ENCODE measurements at regions not wholly inside any gene's neighbourhood (a gene's known extent, or its start where the extent isn't known, plus 50 kb on each side); places are given as distances from the start of the nearest gene placed in this dataset.

DNA sequence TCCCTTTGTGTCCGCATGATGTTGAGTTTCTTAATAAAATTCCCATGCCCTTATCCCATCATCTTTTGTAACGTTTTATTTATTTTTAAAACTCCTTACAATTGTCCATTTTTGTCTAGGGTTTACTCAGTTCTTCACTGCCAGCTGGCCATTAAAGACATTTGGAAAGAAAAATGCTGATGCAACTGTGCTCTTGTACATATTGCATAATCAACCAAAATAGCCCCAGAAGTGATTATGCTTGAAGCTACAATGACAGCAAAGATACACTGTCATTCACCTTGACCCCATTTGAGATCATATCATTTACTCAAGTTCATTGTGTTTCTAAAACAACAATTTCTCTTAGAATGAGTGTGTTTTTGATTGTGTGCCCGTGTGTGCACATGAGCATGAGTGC lies 1074.6 kb upstream of the RBFOX1 start:
- DNase-seq: no peak

DNA sequence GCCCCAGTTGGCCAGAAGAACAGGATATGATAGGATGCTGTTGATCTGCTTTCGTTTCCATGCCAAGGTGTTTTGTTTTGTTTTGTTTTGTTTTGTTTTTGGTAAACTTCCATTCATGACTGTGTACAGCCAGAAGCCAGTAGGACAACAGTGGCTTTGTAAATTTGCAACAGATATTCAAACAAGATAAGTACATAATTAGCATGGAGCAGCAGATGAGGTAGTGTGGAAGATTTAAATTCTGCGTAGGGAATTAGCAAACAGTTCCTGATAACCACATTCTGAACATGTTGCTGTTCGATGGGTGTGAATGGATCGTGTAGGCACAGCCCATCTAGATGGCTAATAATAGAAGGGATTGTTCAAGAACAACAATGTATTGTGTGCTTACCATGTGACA lies 1080.1 kb upstream of the RBFOX1 start:
- no peak for DNase-seq

DNA sequence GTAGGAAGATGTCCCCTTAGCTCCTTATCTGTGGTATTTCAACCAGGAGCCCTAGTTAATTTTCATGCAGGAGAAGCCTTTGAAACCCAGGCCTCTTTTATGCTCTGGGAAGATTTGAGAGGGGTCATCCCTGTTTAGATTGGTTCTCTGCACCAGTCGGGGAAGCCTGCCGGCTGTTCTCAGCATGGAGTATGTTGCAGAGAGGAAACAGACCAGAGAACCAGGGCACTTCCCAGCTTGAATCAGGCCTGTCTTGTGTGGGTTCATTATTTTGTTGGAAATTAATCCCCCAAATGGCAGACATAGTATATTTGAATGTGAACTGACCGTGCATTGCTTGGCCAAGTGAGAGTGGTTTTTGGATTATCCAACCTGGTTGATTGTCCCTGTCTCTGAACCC lies 1082.1 kb upstream of the RBFOX1 start:
- DNase-seq: no peak

DNA sequence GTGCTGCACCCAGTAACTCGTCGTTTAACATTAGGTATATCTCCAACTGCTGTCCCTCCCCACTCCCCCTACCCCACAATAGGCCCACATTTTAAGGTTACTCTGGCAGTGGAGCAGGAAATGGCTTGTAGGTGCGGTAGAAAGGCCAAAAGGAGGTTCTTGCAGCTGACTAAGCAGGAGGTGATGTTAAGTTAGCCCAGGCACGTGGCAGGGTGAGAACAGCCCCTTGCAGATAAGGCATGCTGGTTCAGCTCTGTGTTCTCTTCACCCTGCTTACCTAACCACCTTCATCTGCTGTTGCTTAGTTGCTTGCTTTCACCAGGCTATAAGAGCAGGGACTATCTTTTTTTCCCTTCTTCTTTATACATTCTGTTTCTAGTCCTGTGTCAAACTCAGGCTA lies 1082.8 kb upstream of the RBFOX1 start:
- no peak for DNase-seq

DNA sequence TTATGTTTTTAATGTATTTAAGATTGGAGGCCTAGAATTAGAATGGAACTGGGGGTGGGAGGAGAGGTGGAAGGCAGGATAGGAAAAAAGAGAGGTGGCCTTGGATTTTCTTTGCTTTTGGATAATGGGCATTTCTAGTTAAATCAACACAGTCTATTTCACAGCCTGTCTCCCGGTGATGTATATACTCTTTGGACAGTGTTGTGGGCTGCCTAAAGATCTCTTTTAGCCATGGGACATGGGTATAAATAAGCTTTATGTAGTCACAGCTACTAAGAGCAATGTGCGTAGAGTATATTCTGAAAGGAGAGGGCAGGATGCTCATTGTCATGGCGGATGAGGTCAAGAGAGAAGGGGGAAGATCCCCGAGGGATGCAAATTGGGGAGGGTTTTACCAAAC lies 1084.4 kb upstream of the RBFOX1 start:
- DNase-seq: no peak

DNA sequence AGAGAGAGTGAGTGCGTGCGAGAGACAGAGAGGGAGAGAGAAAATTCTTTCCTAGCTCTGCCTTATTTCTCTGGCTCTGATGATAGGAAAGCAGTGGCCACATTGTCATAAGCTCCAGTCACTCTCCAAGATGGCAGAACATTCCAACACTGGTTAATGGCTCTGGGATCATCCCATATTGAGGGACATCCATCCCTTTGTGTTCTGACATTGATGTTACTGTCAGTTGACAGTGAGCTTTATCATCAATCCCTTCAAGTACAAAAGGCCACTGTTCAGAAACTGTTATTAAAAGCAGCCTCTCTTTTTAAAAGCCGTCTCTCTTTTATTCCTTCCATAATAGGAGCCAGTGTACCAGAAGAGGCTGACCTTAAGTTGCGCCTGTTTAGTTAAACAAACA lies 1084.9 kb upstream of the RBFOX1 start:
- DNase-seq: no peak

DNA sequence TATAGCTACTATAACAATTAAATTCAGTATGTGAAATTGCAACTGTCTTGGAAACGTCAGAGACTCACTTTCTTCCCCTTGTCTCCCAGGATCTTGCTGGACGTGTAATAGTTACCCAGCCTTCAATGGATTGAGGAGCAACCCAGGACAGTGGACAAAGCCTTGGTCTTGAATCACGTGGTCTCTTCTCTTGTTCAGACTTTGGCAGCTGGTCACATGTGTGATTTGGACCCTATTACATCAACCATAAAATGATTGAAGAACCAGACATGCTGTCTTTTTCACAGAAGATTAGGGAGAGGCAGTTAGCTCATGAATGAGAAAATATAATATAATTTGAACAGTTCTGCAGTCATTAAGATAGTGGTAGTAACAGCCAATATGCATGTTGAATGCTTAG lies 1085.5 kb upstream of the RBFOX1 start:
- no peak for DNase-seq

DNA sequence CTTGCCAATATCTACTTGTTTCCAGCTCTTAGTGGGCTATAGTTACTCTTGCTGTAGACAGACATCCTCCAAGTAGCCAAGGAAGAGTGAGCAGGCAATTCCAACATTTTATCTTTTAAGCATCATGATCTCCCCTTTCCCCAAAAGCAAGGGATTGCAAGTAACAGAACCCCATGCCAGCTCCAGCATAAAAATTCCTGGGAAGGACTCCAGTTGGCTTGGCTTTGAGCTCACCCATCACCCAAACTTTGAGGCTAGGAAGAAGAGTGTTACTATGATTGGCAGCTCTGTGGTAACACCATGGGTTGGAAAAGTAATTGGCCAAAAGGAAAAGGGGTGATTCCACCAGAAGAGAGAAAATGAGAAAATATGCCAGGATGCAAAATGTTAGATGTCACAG lies 1086.4 kb upstream of the RBFOX1 start:
- DNase-seq: no peak

DNA sequence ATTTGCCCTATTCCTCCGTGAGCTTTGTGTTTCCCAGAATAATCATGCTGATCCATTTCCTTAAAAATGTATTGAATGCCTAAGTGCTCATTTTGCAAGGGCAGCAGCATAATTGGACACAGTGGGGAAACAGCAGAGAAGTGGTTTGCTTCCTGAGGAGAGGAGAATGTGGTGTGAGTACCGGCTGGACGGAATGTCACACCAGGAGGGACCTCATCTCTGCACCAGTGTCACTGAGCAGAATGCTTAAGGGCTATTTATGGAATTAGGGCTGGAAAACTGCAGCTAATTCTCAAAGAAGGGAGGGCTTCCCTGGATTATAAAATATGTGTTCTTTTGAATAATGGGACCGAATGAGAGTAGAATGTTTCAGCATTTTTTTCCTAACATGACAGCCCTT lies 1100.6 kb upstream of the RBFOX1 start:
- DNase-seq: no peak

DNA sequence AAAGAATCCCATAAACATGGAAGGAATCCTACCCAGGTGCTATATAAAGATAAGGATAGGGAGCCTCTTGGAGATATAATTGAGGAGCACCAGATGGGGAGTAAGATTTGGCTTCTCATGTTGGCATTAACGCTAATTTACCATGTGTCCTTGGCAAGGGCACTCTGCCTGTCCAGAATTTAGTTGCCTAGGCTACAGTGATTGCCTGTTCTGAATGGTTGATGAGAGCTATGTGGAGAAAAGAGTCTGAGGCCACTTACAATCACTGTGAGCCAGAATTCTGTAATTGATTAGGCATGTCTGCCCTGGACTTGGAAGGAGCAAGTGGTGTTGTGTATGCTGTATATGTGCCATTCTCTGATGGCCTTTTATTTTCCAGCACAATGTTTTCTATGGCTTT lies 1101.2 kb upstream of the RBFOX1 start:
- no peak for DNase-seq

DNA sequence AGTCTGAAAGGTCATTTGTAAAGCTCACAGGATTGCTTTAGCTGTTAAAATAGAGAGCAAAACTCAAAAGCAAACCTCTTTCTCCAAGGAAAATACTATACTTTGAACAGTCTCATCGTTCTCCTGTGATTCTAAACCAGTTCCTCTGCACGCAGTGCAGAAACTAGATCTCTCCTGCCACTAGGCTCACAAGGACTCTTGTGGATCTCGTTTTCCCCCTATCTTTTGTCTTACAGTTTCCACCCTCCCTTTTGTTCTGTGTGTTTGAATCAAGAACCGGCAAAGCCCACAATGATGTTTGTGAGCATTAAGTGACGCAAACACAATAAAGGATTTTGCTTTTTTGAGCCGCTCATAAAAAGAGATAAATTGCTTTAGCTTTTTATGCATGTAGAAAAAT lies 1103.5 kb upstream of the RBFOX1 start:
- DNase-seq: no peak

DNA sequence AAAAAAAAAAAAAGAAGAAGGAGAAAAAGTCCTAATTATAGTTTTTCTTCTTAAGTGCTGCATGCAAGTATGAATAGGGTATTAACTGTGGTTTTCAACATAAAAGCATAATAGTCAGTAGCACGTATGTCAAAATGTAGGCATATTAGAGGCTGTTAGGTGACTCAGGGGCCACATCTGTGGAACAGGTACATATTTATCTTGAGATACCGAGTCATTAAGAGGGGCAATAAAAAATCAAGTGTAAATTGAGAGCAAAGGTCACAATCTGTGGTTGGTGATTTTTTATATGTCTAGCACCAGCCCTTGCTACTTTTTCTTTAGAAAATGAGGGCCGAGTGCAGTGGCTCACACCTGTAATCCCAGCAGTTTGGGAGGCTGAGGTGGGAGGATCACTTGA lies 1113.8 kb upstream of the RBFOX1 start:
- no peak for DNase-seq

DNA sequence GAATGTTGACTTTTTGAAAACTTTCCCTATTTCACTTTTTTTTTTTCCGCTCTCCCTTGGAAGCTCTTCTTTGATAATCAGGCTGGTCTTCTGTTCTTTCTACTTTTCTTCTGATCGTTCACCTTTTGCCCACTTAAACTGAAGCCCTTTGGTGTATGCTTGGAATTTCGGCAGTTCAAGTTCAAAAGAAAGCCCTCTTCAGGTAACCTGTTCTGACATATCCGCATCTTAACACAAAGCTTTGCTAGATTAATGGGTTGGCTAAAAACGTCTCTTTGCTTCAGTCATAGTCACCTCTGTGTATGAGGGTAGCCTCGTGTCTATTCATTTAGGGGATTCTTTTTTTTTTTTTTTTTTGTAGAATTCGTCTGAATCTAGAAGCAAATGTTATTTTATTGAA lies 1115.8 kb upstream of the RBFOX1 start:
- DNase-seq: no peak

DNA sequence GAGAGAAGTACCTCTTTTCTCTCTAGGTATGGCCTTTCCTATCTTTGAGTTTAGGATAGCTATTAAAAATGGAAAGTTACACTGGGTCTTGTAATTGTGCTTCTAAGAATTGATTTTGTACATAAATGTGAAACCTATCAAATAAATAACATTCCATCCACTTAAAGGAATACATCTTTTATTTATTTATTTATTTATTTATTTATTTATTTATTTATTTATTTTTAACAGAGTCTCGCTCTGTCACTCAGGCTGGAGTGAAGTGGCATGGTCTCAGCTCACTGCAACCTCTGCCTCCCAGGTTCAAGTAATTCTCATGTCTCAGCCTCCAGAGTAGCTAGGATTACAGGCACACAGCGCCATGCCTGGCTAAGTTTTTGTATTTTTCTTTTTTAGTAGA lies 1114.0 kb upstream of the EEF2KMT start:
- DNase-seq: no peak

DNA sequence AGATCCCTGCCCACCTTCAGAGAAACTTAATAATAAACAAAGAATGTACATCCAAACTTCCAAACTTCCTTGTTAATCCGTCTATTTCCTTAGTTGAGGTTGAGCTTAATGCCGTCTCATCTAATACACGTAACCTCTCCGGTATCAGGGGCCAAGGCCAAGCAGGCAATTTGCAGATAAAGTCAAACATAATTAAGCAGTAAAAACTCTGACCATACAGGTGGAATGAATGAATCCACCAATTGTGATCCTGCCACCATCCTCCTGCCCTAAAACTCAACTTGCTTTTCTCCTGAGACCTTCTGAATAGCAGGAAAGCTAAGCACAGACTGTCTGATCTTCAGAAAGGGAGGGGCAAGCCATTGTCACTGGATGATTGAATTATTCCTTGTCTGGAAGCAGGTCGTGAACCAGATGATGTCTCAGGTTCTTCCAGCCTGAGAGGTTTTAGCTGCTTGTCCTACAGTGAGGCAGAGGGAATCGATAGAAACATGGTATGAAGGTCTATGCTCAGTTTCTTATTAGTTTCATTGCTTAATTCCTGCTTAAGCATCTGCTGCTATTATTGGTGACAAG lies 1111.8 kb upstream of the EEF2KMT start:
- DNase-seq: no peak

DNA sequence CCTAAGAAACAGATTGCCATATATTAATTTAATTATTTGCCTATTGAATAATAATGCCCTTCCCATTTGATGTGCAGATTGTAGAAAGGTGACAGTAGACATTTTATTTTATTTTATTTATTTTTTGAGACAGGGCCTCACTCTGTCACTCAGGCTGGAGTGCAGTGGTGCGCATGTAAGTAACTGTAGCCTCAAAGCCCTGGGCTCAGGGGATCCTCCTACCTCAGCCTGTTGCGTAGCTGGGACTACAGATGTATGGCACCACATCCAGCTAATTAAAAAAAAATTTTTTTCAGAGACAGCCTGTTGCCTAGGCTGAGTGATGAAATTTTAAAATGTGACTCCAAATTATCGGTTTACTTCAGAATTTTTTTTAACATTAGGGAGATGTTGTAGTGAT lies 1110.0 kb upstream of the EEF2KMT start:
- no peak for DNase-seq

DNA sequence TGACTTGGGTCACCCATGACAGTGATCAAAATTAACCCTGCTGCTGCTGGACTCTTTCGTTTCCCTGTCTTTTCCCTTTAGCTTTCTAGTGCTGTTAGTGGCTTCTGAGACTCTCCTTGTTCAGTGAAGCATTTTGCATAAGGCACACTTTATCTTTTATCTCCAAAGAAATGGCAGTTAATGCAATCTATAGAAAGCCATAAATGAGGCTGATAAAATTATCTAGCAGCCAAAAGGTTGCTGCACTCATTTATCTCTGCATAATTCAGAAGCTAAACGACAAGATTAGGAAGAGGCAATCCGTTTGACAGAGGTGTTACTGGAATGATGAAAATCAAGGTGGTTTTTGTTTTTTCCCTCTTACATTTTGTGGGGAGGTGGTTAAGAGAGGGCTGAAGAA lies 1109.5 kb upstream of the EEF2KMT start:
- no peak for DNase-seq

DNA sequence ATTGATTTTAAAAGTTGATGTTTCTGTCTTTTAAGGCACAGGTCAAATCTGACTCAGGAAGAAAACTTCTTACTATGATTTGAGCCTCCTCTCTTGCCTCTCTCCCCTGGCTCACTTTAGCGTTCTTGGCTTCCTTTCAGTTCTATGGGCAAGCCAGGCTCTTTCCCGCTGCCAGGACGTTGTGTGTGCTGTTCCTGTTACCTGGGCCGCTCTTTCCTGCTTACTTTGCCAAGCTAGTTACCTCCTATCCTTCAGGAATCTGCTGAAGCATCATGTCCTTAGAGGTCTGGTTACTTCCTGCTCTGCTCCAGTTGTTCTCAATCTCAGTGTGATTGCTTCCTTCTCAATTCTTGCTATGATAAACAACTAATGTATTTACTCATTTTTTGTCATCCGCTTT lies 1108.5 kb upstream of the EEF2KMT start:
- no peak for DNase-seq

DNA sequence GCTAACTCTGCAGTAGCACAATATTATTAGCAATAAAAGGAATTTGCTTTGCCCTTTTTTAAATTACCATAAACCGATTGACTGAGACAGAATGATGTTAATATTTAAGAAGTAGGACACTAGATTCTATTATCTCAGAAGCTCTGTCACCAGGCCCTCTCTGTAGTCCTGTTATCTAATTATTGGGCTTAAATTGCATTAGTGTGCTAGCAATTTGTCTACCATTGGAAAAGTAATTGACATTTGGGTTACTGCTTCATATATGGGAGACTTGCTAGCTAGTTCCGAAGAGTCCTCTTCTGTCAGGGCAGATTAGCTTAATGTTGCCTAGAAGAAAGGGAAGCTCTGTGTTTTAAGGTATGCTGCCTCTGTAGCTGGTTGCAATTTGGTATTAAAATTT lies 1107.3 kb upstream of the EEF2KMT start:
- no peak for DNase-seq

DNA sequence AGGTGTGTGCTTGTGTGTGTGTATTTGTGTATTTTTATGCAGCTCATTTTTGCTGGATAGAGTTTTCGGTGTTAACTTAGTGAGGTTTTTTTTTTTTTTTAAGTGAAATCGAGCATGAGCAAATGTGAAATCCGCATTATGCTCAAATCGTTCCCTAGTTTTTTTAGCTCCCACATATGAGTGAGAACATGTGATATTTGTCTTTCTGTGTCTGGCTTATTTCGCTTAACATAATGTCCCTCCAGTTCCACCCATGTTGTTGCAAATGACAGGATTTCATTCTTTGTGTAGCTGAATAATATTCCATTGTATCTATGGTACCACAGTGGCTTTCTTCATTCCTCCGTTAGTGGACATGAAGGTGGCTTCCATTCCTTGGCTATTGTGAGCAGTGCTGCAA lies 1103.3 kb upstream of the EEF2KMT start:
- no peak for DNase-seq

DNA sequence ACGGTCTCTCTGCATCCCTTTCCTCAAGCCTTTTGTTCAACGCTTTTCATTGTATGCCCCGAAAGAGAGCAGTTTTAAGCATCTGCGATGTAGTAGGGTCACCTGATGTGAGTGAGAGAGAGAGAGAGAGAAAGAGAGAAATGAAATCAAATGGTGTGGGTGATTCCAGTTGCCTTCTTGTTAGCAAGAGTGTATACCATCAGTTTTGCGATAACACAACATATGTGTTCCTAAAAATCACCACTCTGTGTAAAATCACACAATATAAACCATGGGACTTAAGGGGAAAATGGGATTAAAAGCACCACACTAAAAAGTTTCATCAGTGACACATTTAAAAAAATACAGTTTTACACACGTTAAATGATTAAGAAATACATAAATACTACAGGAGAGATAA lies 1102.7 kb upstream of the EEF2KMT start:
- DNase-seq: no peak

DNA sequence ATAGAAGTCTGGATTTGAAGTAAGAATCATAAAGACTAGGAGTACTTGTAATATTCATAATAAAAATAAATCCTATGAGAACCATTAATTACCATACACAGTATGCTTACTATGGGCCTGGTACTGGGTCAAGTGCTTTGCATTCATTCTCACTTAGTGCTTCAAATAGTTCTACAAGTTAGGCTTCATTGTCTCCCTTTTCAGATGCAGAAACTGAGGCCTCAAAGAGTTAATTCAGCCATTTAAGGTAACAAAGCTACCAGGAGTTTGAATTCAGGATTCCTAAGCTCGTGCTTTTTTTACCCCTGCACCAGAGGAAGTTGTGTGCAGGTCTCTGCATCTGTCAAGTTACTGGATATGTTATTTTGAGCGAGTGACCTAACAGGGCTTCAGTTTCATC lies 1098.4 kb upstream of the EEF2KMT start:
- DNase-seq: no peak

DNA sequence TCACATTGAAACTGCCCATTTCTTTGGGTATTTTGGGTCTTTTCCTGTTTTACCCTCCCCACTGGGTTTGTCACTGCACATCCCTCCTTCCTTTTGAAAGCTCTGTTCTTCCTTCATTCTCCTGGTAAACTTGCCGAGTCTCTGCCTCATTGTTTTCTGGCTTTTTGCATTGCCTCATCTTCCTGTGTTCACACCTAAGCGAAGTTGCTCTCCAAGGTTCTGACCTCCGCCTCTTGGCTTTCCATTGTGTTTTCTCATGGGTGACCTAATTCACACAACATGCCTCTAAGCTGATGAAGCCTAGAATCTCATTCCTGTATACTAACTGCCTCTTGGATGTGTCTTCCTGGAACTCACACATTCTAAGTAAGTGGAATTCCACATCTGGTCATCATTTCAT lies 1096.1 kb upstream of the EEF2KMT start:
- DNase-seq: no peak

DNA sequence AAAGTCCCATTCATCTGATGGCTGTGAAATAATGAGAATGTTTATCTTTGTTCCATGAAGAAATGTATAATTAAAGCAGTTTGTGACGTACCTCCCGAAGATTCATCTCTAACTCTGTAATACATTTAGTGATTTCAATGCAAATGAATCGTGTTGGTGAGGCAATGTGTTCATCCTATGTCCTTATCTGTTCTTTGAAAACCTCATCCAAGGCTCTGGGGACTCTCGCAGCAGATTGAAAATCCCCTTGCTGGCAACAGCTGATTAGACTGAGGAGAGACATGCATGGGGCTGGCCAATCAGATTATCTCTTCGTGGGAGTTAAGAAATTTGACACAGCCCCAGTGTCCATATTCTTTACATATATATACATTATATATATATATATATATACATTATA lies 1095.4 kb upstream of the EEF2KMT start:
- DNase-seq: no peak

DNA sequence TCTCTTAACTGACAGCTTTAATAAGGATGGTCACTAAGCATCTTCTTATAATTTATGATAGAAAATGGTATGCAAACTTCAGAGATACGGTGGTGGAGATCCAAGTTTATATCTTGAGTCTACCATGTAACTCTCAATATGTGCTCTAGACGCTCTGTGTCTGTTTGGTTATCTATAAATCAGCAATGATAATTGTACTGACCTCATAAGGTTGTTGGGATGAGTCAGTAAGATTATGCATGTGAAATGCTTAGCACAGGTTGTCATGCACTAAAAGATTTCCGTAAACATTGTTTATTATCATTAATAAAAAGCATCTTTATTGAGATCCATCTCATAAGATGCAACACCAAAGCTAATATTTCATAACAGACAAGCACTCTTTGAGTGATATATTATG lies 1094.9 kb upstream of the EEF2KMT start:
- no peak for DNase-seq

DNA sequence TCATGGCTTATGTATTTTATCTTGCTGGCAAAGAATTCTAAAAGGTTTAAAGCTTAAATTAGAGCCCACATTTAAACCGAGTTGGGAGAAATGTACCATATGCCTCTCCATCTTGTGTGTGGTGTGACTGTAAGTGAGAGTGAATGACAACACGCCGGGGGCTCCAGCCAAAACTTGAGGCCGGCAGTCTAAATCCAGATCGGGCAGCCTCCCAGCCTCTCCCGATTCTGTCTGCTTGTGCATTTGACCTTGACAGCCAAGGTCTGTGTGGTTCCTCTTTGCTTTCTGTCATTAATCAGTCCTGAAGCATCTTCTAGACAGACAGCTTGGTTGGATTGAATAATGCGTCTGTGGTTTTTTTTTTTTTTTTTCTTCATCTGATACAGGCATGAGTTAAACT lies 1093.2 kb upstream of the EEF2KMT start:
- DNase-seq: no peak

All from central memory CD4-positive, alpha-beta T cell (primary cell).